Fibroblast of lung (primary cell): ENCODE measurements at regions not wholly inside any gene's neighbourhood (a gene's known extent, or its start where the extent isn't known, plus 50 kb on each side); places are given as distances from the start of the nearest gene placed in this dataset.

Experiments used
- EZH2 ChIP-seq: IDR thresholded peaks from 2 replicates; pipeline ENCODE4 v1.5.1; 2012; ENCODE audit warnings: low read length, control low read depth, mild to moderate bottlenecking; ENCODE audit errors: missing control alignments
- TF ChIP-seq, protein P1 (sequence below), 2 donors: IDR thresholded peaks in 1 of 2; conservative IDR thresholded peaks in 1 of 2; 1 replicate in 1 of 2; 2 replicates in 1 of 2; pipeline ENCODE4 v1.5.1; 2011 to 2012; ENCODE audit warnings: low read length in 2 of 2, control low read depth in 1 of 2, inconsistent platforms in 1 of 2, low read depth in 1 of 2, mild to moderate bottlenecking in 1 of 2

- TF ChIP-seq, protein P1, sequence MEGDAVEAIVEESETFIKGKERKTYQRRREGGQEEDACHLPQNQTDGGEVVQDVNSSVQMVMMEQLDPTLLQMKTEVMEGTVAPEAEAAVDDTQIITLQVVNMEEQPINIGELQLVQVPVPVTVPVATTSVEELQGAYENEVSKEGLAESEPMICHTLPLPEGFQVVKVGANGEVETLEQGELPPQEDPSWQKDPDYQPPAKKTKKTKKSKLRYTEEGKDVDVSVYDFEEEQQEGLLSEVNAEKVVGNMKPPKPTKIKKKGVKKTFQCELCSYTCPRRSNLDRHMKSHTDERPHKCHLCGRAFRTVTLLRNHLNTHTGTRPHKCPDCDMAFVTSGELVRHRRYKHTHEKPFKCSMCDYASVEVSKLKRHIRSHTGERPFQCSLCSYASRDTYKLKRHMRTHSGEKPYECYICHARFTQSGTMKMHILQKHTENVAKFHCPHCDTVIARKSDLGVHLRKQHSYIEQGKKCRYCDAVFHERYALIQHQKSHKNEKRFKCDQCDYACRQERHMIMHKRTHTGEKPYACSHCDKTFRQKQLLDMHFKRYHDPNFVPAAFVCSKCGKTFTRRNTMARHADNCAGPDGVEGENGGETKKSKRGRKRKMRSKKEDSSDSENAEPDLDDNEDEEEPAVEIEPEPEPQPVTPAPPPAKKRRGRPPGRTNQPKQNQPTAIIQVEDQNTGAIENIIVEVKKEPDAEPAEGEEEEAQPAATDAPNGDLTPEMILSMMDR (conservative IDR thresholded peaks at IDR 0.05 in 1 of 2, IDR thresholded peaks at IDR 0.05 in 1 of 2; ENCODE audit: low read depth in 1 of 2, low read length in 2 of 2), result no peak
- TF ChIP-seq EZH2, result no peak
Measured at GRCh38 chr10:4330636-4331035, 495.4 kb upstream of the AKR1E2 start.
